Peyer's patch (tissue), 4 donors: ENCODE measurements at regions not wholly inside any gene's neighbourhood (a gene's known extent, or its start where the extent isn't known, plus 50 kb on each side); places are given as distances from the start of the nearest gene placed in this dataset.

Source experiments
- DNase-seq, 3 donors: peaks; one replicate each; pipeline ENCODE4 v3.0.0-alpha.2; 2017 to 2019
- H3K27ac ChIP-seq, 4 donors: fragments of 200-600 bp; sonication (generic); one replicate each; pipeline ENCODE4 v1.5.1; 2016 to 2019
- H3K27me3 ChIP-seq, 2 donors: fragments of 200-600 bp; sonication (generic); one replicate each; pipeline ENCODE4 v1.5.1; 2019
- H3K36me3 ChIP-seq, 3 donors: fragments of 200-600 bp; sonication (generic); one replicate each; pipeline ENCODE4 v1.5.1; 2016 to 2019
- H3K4me1 ChIP-seq, 4 donors: fragments of 200-600 bp; sonication (generic); one replicate each; pipeline ENCODE4 v1.5.1; 2016 to 2019
- H3K4me3 ChIP-seq, 4 donors: fragments of 200-600 bp; sonication (generic); 1 replicate in 3 of 4; 2 replicates in 1 of 4; pipeline ENCODE4 v1.5.1; 2016 to 2019; ENCODE audit warnings: mild to moderate bottlenecking in 1 of 4
- H3K9me3 ChIP-seq, 4 donors: fragments of 200-600 bp; sonication (generic); one replicate each; pipeline ENCODE4 v1.5.1; 2016 to 2019; ENCODE audit warnings: mild to moderate bottlenecking in 1 of 4
- POLR2A ChIP-seq, 2 donors: fragments of 450-650 bp; IDR thresholded peaks; one replicate each; pipeline ENCODE4 v1.5.1; 2017; ENCODE audit warnings: antibody characterized with exemption in 2 of 2, mild to moderate bottlenecking in 2 of 2, moderate library complexity in 2 of 2
- TF ChIP-seq, protein P1 (sequence below), 6 experiments: fragments of 450-650 bp in 4 of 6; fragments of 200-600 bp in 2 of 6; sonication (generic) in 1 of 6; IDR thresholded peaks; one replicate each; pipeline ENCODE4 v1.5.1; 2017 to 2019; ENCODE audit warnings: antibody characterized with exemption in 6 of 6, mild to moderate bottlenecking in 3 of 6, moderate library complexity in 1 of 6

DNA sequence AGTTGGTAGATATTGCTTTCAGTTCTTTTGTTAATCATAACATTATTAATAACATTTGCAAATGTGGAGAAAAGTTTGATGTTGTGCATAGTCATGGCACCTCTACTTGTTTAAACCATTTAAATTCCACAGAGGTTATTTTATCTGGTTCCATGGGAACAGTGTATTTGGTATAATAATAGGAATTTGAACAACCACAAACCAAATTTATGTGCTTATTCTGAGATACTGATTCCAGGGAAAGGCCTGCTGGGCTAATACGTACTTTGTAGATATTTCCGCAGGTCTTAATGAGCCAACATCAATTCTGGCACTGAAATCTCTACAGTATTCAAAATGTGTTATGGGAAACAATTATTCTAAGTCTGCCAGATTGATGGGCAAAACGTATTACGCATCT lies 319.0 kb downstream of the DKK2 start:
- TF ChIP-seq POLR2A (IDR thresholded peaks at IDR 0.05) = no peak
- Histone ChIP-seq H3K4me3 (no peak overlapping the region), H3K4me1 (no peaks in the 10 kb centered on the region), H3K36me3 (no peaks in the 10 kb centered on the region), H3K27ac (no peak overlapping the region), H3K27me3 (no peaks in the 10 kb centered on the region), H3K9me3 (no peaks in the 10 kb centered on the region)
- DNase-seq = no peak

DNA sequence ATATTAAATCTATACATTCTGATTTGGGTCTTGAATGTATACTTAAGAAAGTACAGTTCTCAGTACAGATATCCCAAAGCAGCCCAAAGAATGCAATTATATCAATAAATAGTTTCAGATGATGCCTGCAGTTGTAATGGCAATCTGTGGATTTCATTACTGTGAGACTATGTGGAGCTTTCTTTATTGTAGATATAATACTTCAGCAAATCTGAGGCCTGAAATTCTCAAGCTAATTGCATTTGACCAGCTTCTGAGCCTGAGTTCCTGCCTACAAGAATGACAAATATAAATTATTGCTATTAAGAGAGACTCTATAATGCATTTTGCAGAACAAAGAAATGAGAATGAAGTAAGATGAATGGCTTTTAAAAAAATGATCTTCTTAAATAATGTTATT lies 320.3 kb downstream of the DKK2 start:
- Histone ChIP-seq H3K9me3 (no peaks in the 10 kb centered on the region), H3K4me3 (no peak overlapping the region), H3K36me3 (no peaks in the 10 kb centered on the region), H3K27me3 (no peaks in the 10 kb centered on the region), H3K4me1 (no peaks in the 10 kb centered on the region), H3K27ac (no peak overlapping the region)
- DNase-seq = no peak
- no peak for TF ChIP-seq POLR2A (IDR thresholded peaks at IDR 0.05)
- TF ChIP-seq, protein P1, sequence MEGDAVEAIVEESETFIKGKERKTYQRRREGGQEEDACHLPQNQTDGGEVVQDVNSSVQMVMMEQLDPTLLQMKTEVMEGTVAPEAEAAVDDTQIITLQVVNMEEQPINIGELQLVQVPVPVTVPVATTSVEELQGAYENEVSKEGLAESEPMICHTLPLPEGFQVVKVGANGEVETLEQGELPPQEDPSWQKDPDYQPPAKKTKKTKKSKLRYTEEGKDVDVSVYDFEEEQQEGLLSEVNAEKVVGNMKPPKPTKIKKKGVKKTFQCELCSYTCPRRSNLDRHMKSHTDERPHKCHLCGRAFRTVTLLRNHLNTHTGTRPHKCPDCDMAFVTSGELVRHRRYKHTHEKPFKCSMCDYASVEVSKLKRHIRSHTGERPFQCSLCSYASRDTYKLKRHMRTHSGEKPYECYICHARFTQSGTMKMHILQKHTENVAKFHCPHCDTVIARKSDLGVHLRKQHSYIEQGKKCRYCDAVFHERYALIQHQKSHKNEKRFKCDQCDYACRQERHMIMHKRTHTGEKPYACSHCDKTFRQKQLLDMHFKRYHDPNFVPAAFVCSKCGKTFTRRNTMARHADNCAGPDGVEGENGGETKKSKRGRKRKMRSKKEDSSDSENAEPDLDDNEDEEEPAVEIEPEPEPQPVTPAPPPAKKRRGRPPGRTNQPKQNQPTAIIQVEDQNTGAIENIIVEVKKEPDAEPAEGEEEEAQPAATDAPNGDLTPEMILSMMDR (IDR thresholded peaks at IDR 0.05) = no peak

DNA sequence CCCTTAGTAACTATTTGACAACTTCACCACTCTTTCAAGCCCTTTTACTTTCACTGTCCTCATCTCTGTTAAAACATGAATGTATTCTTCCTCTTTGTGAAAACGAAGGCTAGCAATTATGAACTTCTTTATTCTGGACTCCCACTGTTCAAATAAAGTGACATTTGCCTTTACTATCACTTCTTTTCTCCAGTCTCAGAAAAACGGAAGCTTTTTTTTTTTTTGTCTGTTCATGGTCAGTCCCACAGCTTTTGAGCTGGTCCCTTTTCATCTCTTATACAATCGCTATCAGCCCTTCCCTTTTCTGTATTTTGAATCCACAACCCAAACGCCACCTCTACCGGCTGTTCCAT lies 327.7 kb downstream of the DKK2 start:
- Histone ChIP-seq H3K4me1 (no peaks in the 10 kb centered on the region), H3K27me3 (no peaks in the 10 kb centered on the region), H3K9me3 (no peaks in the 10 kb centered on the region), H3K4me3 (no peak overlapping the region), H3K27ac (no peak overlapping the region), H3K36me3 (no peaks in the 10 kb centered on the region)
- DNase-seq = no peak
- TF ChIP-seq, protein P1 (IDR thresholded peaks at IDR 0.05) = no peak
- TF ChIP-seq POLR2A (IDR thresholded peaks at IDR 0.05) = no peak

DNA sequence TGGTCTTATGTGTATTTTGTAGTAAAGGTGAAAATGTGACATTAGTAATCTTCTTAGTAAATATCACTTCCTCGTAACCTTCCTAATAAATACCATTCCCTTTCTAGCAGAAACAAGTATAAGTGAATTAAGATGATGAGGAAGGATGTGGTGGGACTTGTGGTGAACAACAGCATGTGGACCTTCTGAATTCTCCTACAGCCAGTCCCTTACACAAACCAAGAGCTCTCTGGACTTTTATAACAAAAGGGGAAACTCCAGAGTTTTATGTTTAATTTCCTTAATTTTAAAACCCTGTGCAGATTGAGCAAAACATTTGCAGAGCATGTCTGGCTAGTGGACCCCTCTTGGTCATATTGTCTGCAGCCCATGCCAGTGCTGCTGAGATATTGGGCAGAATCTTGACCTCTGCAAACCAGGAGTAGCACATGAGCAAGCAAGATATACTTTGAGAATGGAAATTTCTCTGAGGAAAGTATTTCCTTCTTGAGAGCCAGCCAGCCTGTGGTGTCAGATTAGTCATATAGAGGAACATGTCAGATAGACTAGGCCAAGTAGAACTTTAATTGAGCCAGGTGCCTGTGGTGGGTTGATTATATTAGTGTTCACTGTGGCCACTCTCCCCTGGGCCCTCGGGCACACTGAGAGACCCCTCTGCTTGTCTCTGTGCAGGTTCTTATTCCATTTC lies 328.2 kb downstream of the DKK2 start:
- no peak overlapping the region for H3K27ac ChIP-seq
- TF ChIP-seq, protein P1 (IDR thresholded peaks at IDR 0.05) = no peak
- no peak for TF ChIP-seq POLR2A (IDR thresholded peaks at IDR 0.05)
- no peaks in the 10 kb centered on the region for H3K36me3 ChIP-seq
- no peaks in the 10 kb centered on the region for H3K4me1 ChIP-seq
- H3K9me3 ChIP-seq = no peaks in the 10 kb centered on the region
- H3K27me3 ChIP-seq = no peaks in the 10 kb centered on the region
- no peak overlapping the region for H3K4me3 ChIP-seq
- no peak for DNase-seq

DNA sequence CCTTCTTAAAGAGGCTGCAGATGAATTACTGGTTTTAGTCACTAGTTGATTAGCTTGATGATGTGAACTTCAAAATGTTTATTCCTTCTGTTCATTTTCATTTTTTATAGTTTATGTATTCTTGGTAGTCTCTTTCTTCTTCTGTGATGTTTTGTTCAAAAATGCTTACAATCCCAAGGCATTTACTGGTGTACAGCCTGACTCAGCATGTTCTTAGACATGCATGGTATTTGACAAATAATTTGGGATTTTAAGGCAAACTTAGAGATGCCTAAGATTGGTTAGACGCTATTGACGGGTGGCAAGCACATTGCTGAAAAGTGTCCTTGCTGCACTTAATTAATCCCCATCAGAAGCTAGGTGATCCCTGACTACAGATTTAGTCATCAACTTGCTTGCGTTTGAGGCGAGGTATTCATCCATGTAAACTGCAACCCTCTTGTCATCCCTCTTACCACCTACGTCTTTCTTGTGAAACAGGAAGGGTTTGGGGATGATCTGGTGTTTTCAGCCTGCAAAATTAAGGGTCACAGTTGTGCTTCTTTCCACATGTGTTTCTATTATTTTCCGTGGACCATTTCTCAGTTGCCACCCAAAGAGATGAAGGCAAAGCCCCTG lies 331.8 kb downstream of the DKK2 start:
- Histone ChIP-seq H3K4me1 (no peaks in the 10 kb centered on the region), H3K27ac (no peak overlapping the region), H3K4me3 (no peak overlapping the region), H3K36me3 (no peaks in the 10 kb centered on the region), H3K9me3 (no peaks in the 10 kb centered on the region), H3K27me3 (no peaks in the 10 kb centered on the region)
- DNase-seq = no peak
- no peak for TF ChIP-seq POLR2A (IDR thresholded peaks at IDR 0.05)
- TF ChIP-seq, protein P1 (IDR thresholded peaks at IDR 0.05) = no peak

DNA sequence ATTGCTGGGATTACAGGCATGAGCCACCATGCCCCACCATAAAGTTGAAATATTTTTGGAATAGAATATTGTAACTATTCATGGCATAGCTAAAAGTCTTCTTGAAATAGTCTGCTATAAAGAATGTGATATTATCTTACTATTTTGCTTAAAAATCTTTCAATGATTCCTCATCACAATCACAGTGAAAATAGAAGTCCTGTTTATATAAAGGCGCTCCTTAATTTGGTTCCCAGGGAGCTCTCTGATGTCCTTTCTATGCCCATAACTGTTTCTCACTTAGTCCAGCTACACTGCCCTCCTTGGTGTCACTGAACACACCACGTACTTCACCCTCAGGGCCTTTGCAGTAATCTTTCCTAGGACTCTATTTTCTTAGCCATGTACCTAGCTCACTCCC lies 331.7 kb upstream of the GIMD1 start:
- TF ChIP-seq, protein P1 (IDR thresholded peaks at IDR 0.05) = no peak
- no peak for TF ChIP-seq POLR2A (IDR thresholded peaks at IDR 0.05)
- no peaks in the 10 kb centered on the region for H3K9me3 ChIP-seq
- H3K4me3 ChIP-seq = no peak overlapping the region
- DNase-seq = no peak
- no peaks in the 10 kb centered on the region for H3K4me1 ChIP-seq
- no peaks in the 10 kb centered on the region for H3K36me3 ChIP-seq
- H3K27ac ChIP-seq = no peak overlapping the region
- H3K27me3 ChIP-seq = no peaks in the 10 kb centered on the region
